Left renal cortex interstitium (tissue), 4 donors: ENCODE measurements at regions not wholly inside any gene's neighbourhood (a gene's known extent, or its start where the extent isn't known, plus 50 kb on each side); places are given as distances from the start of the nearest gene placed in this dataset.
"Not testable (repeated sequence)": the region's sequence is repeated elsewhere in the genome, so short reads cannot be mapped to it uniquely, and the experiment has no call there.

Experiments used
- DNase-seq, 4 donors: peaks; one replicate each; pipeline ENCODE4 v3.0.0-alpha.2; 2013; ENCODE audit warnings: low read depth in 4 of 4, low spot score in 2 of 4, missing footprints in 1 of 4

DNA sequence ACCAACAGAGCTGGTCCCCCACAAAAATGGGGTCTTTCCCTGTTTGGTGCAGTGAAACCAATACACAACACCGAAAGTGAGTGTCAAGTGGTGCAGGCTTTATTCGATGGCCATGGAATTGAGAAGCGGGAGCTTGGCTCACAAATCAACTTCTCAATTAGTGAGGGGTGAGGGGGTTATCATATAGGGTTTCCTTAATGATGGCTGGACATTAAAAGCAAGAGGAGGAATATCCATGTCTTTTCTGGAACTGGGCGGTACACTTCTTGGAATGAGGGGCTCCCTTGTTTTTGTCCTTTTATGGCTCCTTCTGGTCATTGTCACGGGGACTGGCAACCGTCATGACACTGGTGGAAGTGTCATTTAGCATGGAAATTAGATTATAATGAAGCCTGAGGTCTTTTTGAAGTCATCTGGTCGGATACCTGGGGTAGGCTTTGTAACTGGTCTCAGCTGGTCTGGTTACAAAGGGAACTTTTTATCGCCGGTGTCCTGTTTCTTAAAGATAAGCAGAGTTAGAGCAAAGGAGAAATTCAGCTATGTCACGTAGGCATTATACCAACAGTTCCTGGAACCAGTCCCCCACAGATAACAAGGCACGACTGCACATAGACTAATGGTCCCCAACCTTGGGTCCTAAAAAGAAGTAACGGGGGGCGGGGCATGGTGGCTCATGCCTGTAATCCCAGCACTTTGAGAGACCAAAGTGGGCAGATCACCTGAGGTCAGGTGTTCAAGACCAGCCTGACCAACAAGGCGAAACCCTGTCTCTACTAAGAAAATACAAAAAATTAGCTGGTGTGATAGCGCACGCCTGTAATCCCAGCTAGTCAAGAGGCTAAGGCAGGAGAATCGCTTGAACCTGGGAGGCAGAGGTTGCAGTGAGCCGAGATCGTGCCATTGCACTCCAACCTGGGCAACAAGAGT lies 93.5 kb upstream of the NDUFV2 start:
- no peak for DNase-seq

DNA sequence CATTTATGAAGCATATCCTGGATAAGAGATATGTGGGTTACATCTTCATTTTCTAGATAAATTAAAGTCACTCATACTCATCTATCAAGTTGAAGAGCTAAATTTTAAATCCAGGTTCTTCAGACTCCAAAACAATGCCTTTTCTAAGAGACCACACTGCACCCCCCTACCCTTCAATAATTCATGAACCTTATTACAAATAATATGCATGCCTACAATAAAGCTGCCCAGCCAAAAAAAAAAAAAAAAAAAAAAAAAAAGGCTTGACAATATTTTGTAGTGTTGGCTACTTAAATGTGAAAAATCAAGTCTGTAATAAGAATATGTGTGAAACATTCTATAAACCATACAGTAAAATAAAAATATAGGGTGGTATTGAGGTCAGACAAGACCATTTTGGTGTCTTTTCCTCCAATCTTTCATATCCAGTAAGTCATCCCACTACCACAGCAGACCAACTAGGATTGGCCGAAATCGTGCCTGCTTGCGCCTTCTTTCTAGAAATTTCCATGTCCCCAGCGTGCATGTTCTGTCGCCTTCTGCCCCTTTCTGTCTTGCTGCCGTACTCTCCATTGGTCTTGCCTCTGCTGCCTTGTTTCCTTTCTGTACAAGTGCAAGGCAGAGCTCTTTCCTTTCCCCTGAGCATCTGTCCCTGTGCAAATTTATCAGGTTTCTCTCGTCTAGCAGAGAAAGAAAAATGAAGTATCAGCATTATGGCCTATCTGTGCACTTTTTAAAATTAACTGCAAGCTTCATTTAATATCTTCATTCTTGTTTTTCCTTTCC lies 92.6 kb upstream of the NDUFV2 start:
- DNase-seq: no peak

DNA sequence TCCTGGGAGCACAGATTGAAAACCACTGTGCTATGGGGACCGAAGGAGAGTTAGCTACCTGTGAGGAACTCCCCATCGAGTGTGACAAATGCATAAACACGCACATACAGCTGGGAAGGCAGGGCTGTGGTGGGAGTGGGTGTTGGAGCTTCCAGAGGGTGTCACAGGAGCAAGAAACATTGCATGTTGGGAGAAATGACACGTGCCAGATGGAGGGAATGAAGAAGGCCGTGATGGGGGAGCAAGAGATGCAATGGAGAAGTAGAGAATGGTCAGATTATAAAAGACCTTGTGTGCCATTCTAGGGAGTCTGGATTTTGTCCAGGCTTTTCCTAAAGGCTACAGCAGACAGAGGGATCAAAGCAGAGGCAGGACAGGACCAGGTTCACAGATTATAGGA lies 91.1 kb upstream of the NDUFV2 start:
- no peak for DNase-seq

DNA sequence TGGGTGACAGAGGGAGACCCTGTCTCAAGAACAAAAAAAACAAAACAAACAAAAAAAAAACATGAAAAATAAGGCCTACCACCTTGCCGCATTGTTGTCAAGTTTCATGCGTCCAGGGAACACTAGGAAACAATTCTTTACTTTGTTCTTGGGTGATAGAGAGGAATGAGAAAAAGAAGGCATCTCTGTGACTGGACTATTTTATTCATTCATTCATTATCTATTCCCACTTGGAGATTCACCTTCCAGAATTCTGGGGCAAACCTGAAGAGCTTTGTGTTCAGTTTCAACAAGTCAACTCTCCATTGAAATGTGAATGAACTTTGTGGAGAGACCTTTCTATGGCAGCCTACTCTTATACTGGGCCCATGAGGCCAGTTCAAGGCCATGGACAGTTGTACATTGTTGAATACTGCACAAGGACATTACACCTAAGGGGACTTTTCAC lies 88.5 kb upstream of the NDUFV2 start:
- DNase-seq: no peak

DNA sequence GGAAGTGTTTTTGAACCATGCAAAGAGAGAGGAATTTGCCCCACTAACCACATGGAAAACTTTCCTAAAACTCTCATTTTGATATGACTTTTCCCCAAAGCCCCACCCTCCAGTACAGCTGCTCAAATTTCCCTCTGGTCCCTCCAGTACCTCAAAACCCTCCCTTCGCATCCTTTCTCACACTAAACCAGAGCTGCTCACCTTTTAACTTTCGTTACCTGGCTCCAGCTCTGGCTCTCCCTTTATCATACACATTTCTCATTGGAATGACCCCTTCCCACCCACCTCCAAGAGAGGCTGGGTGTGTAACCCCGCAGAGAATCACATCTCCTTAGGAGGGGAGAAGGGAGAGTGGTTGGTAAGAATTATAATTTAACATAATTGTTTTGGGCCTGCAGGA lies 86.8 kb upstream of the NDUFV2 start:
- no peak for DNase-seq

DNA sequence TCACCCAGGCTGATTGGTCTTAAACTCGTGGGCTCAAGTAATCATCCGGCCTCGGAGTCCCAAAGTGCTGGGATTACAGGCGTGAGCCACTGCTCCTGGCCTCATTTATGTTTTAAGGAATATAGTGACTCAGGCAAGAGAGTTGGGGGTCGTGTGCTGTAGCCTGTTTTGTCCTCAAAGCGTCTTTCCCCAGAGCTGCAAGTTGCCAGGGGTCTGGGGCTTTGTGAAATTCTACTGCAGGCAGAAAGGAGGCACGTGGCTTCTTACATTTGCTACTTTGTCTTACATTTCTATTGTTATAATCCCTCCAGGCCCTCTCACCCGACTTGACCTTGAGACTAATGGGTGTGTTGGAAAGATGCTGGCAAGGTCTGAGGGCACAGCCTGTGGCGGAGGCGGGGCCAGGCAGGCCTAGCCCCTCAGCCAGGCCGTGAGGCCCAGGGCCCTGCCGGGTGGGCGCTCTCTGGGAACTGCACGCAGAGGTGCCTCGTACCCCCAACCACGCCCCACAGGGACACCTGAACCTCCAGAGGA lies 85.8 kb upstream of the NDUFV2 start:
- no peak for DNase-seq

DNA sequence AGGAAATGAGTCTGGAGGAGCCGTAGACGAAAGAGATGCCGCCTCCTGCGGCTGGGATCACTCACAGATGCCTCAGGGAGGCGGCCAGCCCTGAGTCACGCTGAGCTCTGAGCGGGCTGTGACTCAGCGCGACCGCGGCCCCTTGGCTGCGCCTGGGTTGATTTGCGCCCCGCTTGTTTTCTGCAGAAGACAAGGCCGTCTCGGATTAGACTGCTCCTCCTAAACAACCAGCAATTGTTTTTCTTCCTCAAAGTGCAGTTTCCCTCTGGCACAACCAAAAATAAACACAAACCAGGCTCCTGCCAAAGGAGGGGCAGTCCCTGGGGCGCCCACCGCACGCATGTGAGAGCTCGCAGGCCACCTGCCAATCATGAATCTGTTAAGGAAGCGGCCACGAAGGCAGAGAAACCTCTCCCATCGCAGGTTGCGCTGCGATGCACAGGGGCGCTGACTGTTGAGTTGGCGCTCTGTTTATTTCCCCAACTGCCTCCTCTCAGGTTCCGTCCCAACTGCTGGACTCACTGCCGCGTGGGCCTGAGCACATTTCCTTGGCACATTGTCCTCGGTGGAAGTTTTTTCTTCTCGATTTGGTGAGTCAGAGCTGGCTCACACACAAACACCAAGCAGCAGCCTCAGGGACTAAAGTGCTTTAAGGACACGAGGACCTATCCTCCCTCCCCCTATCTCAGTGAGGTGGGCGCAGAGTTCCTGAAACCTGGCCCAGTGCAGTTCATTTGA lies 85.2 kb upstream of the NDUFV2 start:
- peak in 3 of 4 donors; percentile 17 to 38 (median 19) for DNase-seq

DNA sequence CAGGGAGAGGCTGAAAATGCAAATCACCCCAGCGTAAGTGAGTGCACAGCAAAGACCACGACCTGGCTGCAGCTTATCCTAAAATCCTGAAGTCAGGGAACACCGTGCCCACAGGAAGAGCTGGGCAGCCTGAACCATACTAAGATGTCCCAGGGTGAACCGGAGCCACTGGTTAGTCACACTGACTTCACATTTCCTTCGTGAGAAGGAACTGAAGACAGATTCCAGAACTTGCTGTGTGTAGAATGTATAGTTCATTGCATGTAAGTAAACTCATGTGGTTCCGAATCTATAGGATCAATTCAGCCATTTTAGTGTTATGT lies 84.6 kb upstream of the NDUFV2 start:
- no peak for DNase-seq

DNA sequence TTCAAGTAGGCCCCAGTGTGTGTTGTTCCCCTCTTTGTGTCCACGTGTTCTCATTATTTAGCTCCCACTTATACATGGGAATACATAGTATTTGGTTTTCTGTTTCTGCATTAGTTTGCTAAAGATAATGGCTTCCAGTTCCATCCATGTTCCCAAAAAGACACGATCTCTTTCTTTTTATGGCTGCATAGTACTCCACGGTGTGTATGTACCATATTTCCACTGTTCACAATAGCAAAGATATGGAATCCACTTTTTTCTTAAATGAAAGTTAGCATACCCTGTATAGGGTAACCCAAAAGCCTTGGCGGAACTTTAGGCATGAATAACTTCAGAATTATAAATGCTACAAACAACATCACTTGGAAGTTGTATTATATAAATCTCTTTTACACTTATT lies 83.4 kb upstream of the NDUFV2 start:
- DNase-seq: no peak

DNA sequence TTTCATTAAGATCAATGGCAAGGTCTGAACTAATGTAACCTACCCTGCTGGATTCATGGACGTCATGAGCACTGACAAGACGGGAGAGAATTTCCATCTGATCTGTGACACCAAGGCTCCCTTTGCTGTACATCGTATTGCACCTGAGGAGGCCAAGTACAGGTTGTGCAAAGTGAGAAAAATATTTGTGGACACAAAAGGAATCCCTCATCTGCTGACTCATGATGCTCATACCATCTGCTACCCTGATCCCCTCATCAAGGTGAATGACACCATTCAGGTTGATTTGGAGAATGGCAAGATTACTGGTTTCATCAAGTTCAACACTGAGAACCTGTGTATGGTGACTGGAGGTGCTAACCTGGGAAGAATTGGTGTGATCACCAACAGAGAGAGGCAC lies 82.3 kb upstream of the NDUFV2 start:
- DNase-seq: no peak

DNA sequence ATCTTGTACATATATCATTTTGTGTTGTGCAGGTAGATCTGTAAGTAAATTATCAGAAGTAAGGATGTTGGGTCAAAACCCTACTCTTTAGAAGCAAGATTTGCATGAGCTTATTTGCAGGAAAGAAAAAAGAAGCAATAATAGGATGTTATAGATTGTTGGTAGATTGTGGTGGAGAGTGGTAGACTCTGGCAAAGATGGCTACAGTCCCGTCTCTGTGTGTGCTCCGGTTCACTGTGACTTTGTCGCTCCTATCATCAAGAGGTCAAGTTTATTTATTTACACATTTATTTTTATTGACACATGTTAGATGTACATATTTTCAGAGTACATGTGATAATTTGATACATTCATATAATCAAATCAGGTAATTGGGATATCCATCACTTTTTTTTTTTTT lies 81.0 kb upstream of the NDUFV2 start:
- no peak for DNase-seq

DNA sequence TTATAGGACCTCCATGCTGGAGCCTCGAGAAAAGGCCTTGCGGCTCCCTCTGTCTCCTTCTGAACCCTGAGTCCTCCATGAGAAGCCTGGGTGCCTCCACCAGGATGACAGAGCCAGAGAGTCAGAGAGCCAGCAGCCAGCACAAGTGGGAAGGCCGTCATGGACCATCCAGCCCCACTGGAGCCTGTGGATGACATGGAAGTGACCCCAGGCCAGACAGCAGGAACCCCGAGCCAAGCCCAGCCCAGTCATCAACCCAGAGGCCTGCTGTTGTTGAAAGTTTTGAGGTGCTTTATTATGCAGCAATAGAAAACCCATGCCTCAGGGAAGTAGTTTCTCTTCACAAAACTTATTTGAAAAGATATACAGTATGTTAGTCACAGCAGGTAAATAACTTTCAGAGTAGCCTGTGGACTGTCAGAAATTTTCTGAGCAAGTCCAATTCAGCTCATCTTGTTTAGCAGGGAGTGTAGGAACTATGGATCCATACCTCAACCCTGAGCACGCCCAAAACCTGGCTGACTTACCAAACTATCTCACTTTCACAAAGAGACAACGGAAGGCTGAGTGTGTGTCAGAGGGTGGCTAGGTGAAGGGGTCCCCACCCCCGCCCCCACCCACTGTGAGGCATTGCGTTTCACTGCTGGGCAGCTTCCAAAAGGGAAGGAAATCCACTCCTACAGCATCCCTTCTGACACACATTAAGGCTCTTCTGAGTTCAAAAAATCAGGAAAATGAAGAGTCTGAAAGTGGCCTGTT lies 79.9 kb upstream of the NDUFV2 start:
- DNase-seq: no peak

DNA sequence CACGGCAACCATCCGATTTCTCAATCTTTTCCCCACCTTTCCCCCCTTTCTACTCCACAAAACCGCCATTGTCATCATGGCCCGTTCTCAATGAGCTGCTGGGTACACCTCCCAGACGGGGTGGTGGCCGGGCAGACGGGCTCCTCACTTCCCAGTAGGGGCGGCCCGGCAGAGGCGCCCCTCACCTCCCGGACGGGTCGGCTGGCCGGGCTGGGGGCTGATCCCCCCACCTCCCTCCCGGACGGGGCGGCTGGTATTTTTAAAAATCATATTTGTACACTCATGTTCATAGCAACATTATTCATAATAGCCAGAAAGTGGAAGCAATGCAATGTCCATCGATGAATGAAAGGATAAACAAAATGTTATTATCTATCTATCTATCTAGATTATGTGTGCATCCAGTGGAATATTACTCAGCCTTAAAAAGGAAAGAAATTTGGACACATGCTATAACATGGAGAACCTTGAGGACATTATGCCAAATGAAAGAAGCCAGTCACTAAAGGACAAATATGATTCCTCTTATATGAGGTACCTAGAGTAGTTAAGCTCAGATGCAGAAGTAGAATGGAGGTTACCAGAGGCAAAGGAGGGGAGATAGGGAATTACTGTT lies 78.4 kb upstream of the NDUFV2 start:
- not testable (repeated sequence) for DNase-seq

DNA sequence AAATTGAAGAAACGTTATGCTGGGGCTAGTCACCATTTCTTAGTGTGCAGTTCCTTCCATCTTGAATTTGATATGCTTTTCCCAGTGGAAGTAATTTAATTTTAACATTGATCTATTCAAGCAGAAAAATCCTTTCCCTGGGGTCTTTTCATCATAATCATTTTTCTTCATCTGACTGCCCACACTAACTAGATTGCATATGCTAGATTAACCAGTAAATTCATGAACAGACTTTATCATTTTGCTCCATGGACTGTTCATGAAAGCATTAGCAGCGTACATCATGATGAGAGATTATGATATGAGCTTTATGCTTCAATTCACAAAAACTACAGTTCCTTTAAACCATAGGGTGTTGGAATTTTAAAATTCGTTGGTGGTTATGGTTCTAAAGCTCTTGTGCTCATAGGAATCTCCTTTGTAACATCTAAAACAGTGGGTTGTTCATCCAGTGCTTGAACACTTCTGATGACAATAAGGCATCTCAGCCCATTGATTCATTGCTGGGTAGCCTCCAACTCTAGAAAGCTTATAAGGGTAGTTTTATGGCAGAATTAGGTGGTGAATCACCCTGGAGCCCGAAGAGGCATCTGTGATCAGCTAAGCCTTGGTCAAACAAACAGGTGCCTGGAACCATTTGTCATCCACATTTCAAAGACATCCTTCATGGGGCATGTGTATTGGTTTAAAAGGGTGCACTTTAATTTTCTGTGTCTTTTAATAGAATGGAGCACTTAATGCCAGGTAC lies 77.2 kb upstream of the NDUFV2 start:
- no peak for DNase-seq

DNA sequence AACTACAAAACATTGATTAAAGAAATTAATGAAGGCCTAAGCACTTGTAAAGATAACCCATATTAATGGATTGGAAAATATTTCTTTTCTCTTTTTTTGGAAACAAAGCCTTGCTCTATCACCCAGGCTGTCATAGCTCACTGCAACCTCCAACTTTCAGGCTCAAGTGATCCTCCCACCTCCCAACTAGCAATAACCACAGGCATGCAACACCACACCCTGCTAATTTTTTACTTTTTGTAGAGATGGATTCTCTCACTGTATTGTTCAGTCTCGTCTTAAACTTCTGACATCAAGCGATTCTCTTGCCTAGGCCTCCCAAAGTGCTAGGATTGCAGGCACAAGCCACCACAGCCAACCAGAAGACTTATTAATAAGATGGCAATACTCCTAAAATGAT lies 73.4 kb upstream of the NDUFV2 start:
- no peak for DNase-seq

DNA sequence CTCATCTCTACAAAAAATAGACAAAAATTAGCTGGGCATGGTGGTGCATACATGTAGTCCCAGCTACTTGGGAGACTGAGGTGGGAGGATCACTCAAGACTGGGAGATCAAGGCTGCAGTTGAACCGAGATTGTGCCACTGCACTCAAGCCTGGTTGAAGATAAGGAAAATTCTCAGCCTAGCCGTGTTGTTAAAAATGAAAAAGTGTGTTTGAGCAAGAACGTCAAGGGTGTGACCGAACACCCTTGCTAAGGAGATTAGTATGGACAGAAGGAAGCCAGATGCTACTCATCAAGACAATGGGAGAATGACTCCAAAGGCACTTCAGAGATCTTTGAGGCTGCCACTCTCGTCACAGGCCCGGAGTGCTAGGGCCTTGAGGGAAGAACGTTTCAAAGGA lies 70.0 kb upstream of the NDUFV2 start:
- DNase-seq: no peak

DNA sequence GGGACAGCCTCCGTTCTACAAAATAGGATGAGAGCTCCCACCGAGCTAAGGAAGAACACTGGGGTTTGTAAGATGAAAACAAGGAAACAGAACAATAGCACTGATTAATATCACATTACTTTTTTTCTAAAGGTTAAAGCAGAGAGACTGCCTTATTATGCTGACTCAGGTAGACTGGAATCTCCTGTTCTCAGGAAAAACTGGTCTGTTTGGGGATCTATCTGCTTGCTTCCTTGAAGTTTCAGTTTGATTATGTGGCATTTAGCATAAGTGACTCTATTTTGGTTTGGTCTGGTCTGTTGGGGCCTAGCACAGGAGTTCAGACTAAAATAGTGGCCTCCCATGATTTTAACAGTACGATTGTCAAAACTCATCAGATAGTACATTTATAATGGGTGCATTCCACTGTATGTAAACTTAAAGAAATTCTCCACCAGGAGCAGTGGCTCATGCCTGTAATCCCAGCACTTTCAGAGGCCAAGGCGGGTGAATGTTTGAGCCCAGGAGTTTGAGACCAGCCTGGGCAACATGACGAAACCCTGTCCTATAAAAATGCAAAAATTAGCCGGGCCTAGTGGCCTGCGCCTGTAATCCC lies 64.1 kb upstream of the NDUFV2 start:
- no peak for DNase-seq

DNA sequence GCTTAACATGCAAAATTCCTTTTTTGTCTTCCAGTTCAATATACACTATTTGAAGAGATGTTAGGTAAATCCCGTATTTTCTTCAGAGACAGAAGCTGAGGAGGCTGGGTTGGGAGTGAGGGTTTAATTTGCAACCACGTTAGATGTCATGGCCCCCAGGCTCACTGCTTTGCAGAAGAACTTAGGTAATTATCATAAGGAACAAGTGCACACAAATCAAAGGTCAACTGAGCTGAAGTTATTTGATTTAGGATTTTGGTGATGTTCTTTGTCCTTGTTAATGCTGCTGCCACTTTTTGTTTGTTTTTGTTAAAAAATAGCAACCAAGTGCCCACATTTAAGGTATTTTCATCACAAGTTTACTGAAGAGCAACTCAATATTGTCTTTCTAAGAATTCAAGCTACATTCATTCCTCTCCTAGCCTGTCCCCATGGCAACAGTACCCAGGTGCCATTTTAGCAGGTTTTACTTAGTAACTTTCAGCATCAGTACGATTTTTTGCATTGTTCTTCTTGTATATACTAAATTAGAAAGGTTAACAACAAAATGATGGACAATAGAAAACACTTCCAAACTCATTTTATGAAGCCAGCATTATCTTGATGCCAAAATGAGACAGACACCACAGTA lies 62.9 kb upstream of the NDUFV2 start:
- DNase-seq: no peak
